GM19452 (cell line): ENCODE measurements at regions not wholly inside any gene's neighbourhood (a gene's known extent, or its start where the extent isn't known, plus 50 kb on each side); places are given as distances from the start of the nearest gene placed in this dataset.
A peak's percentile ranks its signal among the peaks of the same experiment; 100 is the strongest.

Experiments
- ATAC-seq: cut with Tn5 transposase; IDR thresholded peaks from one replicate; pipeline ENCODE4 v1.9.1; 2021; ENCODE audit not compliant: unreplicated experiment

DNA sequence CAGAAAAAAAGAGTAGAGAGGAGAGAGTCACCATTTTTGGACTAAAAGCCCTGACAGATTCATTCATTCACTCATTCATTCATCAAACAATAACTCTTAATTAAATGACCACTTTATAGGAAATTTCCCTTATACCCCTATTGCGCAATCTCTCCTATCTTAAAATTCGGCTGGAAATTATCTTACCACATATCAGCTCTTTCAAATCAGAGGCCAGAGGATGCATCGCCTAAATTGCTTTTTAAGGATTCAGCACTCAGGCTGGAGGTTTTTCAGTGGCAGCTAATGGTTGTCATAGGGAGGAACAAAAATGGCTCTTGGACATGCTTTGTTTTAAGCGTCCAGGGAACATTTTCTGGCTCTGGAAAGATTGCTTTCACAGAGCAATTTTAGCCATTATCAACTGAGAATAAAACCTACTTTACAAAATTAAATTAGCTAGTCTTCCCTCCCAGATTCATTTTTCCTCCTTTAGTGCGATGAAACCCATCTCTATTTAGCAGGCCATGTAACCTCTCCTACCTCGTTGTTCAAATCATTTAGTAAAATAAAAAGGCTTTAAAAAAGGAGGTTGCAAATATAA, 115.2 kb downstream of the OLFM4 start:
- no peak for ATAC-seq

DNA sequence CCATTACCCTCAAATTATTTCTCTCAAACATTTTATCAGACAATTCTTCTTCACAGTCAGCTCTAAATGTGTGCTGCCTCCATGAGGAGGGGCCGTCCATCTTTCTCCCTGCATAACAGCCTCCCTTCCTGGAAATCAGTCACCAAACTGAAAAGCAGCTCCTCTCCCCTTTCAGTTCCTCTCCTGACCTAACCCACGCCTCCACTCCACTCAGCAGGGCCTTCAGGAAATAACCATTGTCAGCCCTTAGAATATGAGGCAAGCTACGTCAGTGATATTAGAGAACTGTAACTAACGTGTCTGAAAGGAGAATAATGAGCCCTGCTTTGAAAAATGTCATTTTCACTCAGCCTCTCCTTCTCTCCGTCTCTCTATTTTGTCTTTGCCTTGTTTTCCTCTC, 116.2 kb downstream of the OLFM4 start:
- no peak for ATAC-seq

DNA sequence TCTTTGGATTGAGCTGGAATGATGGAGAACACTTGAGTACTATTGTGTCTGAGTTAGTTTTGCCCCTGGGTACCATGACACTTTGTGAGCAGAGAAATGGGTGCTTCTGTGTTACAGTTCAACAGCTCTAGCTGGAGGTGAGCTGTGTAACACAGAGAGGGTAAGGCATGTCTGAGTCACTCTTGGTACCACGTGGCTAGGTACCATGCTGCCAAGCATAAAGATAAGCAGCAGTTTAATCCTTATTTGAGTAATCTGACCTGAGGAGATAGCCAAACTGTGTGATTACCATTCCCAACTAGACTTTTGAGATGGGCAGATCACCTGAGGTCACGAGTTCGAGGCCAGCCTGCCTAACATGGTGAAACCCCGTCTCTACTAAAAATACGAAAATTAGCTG, 122.0 kb downstream of the OLFM4 start:
- ATAC-seq, result no peak

DNA sequence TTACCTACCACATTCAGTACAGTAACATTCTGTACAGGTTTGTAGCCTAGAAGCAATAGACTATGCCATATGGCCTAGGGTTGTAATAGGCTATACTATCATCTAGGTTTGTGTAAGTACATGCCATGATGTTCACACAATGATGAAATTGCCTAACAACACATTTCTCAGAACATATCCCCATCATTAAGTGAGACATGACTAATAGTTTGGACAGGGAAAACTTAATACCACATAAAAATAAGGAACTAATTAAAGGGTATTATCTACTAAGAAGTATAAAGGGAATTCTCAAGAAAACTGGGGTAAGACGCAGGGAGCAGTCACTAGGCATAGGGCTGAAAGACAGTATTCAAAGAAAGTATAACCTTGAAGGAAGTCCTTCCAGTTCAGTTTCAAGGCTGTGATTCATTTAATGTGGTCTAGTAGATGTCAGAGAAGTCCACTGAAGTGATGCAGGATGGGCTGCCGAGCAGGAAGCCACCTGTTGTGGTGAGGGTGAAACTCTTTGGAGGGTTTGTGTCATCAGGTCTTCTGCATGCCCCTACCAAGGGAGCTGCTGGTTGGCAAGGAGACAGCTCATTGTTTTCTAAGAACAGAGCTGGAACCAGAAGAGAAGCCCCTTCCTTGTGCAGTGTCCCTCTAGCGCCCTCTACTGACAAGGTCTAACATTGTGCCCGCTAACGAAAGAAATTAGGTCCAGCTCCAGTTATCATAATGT, 122.9 kb downstream of the OLFM4 start:
- ATAC-seq, result peak; percentile 99

DNA sequence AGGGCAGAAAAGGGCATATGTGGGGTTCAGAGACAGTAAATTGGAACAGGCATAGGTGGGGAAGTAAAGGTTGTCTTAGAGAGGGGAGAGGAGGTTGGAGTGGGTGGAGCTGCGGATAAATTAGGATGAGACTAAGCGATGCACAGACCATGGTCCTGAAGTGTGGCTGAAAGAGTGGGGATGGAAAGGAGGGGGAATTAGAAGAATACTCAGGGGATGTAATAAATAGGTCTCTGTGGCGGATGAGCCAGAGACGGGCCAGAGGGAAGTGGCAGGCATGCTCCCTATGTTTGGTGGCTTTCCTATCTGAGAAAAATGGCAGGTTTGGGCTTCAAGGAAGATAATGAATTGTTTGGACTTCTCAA, 123.4 kb downstream of the OLFM4 start:
- ATAC-seq, result no peak

DNA sequence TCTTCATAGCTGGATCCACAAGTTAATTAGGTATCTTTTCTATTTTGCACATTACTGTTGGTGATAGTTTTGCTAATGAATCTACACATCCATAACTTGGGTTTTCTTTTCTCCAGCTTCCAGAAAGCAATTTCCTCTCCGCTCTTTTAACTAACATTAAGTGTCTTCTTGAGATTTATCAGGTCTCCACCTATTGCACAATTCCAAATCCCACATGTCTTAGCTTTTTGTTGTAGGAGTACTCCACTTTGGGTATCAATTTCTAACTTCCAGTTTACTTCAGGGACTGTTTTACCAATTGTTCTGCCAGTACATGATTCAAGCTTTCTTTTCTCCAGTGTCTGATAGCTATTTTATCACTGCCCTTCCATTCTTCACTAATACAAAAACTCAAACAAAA, 129.6 kb downstream of the OLFM4 start:
- ATAC-seq, result no peak

DNA sequence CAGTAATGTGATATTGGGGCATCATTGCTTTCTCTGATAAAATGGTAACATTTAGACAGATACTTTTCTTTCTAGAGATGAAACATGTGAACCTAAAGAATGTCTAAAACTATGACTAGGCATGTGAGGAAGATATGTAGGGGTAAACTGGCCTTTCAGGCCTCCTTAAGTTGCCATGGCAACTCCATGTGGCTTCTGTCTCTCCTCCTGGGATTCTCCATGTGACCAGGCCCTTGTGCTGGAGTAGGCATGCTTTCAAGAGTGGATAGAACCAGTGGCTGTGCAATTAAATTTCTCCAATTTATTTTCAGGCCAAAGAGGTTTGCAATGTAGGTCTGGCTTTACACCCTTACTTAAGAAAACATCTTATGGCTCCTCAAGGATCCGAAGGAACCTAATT, 130.8 kb downstream of the OLFM4 start:
- ATAC-seq, result no peak

DNA sequence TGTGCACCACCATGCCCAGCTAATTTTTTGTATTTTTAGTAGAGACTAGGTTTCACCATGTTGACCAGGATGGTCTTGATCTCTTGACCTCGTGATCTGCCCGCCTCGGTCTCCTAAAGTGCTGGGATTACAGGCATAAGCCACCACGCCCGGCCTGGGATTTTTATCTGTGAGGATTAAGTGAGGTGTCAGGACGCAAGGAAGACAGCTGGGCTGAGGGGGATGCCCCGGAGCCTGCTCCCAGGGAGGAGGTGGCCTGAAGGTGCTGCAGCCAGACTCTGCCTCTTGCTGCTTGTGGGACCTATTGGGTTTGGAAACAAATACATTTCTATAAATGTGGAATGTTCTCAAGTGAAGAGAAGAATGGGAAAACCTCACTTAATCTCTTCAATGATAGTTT, 131.6 kb downstream of the OLFM4 start:
- ATAC-seq, result no peak

DNA sequence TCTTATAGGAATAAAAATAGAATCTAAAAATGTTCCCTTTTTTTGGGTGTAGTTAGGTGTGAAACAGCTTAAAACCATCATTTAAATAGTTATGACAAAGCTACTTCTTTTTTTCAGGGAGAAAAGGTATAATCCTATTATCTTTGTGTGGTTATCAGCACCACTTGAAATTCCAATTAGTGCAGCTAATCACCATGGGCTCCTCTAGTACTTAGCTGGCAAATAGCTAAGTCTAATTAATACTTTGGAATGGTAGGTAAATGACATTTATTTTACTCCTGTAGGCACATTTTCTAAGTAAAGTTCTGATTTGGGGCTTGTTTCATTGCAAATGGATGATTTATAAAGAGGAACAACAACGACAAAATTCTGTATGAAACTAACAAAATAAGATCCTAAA, 132.6 kb downstream of the OLFM4 start:
- no peak for ATAC-seq

DNA sequence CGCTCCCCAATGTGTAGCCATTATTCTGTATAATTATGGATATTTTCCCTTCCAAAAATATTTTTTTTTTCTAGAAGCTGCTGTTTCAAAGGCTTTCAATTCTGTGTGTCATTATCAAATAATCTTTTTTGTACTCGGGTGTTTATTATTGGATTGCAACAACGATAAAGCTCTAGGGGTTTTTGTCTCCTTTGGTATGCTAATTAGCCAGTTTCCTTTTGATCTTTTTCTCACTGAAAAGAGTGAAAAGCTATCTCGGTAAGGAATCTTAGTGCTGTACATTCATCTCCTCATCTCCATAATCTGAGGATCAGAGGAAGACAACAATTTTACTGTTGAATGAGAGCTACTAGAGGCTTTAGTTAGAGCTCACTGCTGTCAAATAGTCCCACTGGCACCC, 136.6 kb downstream of the OLFM4 start:
- no peak for ATAC-seq

DNA sequence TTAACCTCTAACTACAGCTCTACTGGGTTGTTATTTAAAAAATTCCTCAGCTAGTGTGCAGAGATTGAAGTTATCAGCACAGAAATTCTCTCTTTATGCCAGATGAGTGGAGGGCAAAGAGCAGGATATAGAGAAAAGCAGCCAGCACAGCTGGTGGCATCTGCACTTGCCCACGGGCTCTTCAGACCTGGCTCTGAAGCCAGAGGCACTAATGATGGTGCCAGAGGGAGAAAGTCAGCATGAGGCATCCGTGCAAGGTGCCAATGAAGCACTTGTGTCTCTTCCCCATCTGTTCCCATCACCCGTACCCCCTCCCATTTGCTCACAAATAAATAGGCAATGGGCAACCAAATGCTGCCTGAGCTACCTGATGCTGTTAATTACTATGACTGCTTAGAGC, 138.9 kb downstream of the OLFM4 start:
- no peak for ATAC-seq

DNA sequence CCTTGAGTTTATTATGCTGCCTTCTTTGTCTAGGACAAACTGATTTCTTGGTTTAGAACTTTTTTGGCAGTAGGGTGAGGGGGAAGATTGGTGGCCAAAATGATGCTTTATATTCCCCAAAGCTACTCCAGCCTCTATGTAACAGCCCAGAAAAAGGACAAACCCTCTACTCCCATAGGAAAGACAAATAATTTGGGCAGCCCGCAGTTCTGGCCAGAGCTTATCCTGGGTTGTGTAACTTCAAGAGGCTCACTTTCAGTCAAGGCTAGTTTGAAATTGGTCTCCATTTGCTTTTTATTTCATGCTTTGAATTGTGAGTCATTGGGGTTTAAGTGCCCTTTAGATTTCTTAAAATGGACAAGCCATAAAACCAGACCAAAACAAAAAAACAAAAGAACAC, 142.3 kb downstream of the OLFM4 start:
- ATAC-seq, result no peak

DNA sequence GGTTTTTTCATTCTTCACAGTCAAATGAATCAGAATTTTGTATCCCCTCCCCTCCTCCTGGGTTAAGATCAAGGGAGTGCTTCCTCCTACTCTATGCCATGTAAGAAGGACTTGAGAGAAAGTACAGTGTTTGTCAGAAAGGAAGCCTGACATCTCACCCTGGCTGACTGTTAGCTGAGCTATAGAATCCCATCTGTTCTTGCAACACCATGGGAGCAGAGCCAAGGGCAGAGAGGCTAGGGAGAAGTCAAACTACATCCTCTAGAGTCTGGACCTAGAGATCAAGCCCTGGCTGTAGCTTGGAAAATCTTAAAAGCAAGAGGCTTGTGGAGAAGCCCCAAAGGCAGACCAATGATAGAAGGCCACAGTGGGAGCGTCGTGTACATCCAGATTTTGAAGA, 145.9 kb downstream of the OLFM4 start:
- ATAC-seq, result no peak

DNA sequence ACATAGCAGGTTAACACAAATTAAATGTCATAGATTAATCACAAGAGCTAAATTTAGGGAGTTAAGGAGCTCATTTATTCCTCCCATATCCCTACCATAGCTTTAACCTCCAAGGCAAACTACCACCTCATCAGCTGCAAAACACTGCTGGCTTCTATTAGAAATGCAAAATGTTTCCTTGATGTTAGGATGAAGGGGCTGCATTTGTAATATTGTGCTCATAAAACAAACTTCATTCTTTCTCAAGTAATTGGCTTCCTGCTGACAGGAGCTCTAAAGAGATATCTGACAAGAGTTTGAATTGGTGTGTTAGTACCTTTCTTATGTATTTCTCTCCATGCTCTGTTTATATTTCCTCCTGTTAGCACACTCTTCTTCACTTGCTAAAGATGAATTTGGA, 152.1 kb downstream of the OLFM4 start:
- no peak for ATAC-seq

DNA sequence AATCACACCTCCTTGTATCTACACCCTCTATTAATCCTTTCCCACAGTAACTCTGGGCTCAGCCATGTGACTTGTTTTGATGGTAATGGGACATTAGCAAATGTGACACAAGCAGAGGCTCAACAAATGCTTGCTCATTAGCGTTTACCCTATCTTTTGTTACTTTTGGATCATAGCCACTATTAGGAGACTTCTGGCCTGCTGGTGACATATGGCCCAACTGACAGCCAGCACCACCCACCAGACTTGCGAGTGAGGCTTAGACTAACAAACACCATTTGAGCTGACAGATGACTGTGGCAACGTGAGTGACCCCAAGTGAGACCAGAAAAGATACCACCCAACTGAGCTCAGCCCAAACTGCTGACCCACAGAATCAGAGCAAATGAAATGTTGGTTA, 154.1 kb downstream of the OLFM4 start:
- ATAC-seq, result no peak

DNA sequence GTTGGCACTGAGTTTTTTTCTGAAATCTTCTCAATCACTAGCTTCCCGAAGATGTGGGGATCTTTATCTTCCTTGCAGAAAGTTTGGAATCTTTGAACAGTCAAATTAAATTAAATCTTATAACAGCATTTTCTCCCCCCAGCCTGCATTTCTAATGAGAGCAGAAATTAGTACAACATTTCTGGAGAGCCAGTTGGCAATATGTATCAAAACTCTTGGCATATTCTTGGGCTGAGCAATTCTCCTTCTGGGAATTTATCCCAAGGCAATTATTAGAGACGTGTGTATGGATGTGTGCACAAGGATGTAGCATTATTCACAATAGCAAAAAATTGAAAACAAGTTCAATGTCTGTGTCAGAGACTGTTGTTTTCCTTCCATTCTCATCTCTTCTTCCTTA, 159.5 kb downstream of the OLFM4 start:
- no peak for ATAC-seq

DNA sequence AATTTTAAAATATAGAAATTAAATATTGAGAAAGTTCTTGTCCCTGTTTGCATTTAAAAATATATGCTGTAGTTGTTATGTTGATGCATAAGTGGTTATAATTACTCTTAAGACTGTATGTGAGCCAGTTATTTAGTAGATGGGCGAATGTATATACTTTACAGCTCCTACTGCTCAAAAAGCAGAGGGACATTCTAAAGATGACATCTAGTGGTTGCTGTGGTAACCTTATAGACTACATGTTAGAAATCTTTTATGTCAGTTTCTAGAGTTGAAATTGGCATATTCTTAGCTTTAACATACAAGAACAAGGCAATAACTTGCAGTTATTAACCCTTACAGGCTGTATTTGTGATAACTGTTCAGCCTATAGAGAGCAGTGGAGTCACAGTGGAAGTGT, 160.5 kb downstream of the OLFM4 start:
- ATAC-seq, result no peak

DNA sequence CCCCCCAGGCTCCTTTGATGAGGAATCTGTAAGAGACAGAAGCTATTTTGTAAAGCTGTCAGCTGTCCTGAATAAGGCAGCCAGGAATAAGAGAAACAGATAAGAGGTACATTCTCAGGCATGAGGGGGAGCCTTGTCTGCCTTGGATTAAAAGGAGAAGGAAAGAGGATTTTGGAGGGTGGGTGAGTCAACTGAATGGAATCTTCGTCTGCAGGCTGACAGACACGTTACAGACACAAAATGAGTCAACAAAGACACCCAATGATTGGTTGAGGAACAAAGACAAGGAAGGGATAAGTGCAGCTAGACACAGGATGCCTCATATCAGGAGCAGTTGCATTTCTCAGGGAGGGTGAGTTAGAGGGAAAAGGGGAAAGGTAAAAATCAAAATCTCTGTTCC, 162.5 kb downstream of the OLFM4 start:
- ATAC-seq, result no peak

DNA sequence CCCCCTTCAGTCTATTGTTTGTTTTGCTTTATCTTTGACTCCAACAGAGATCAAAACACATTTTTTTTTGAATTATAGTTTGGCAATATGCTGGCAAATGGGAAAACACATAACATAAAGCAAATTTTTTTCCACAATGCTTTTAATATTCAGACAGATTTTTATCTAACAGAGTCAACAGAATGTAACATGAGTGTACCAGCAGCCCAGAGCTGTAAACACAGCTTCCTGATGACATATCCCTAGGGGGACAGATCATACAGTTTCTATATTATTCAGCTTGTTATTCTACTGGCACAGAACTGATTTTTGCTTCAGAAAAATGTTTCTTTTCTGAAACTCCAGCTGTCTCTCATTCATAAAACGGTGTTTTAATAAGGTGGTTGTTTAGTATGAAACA, 168.8 kb downstream of the OLFM4 start:
- no peak for ATAC-seq

DNA sequence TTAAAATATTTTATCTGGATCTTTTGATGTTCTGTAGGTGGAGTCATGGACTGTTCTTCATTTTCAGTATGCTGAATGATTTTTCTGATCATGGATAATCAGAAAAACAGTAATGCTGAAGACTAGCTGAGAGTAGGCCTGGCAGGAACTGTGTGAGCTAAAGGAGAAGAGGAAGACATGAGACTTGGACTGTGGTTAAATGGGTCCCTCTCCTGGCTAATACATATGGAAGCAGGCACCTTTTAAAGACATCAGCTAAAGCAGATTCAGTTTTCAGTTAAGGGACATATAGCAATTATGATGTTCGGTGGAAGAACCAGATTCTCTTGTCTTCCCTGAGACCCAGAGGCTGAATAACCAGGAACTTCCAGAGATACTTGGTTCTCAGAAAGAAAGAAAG, 169.4 kb downstream of the OLFM4 start:
- ATAC-seq, result no peak

DNA sequence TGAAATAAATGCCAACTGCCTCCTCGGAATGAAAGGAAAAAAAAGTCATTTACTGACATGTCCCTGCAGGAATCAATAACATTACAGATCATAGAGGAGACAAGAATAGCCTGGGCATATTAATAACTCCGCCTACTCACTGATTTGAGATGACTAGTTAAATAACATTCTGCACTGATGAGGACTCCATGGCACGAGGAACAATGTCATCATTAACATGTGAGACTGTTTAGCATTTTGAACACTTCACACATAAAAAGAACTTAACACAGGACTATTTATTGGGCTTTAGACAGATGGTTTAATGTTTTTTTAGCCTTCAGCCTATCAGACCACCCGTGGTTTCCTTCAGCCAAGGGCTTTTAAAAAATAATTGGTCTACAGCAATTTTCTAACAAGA, 170.1 kb downstream of the OLFM4 start:
- no peak for ATAC-seq

DNA sequence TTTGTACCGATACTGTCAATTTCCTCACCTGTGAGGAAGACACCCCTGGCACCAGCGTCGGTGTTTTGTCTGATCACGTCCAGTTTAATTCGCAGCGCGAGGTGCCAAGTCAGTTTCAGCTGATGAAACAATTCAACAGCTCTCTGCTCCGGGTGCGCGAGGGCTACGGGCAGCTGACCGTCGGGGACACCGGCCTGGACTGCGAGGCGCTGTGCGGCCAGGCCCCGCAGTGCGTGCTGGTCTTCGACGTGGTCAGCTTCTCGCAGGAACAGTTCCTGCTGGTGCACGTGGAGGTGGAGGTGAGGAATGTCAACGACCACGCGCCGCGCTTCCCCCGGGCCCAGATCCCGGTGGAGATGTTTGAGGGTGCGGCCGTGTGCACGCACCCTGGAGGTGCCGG, 171.5 kb downstream of the OLFM4 start:
- ATAC-seq, result no peak
